A549 (cell line): ENCODE measurements at regions not wholly inside any gene's neighbourhood (a gene's known extent, or its start where the extent isn't known, plus 50 kb on each side); places are given as distances from the start of the nearest gene placed in this dataset.

ENCODE experiments used
- ATAC-seq, 2 experiments: fragments of 200-7000 bp in 1 of 2; fragments of >200 bp in 1 of 2; cut with Nextera tagmentation in 1 of 2; cut with Tn5 transposase in 1 of 2; 3 replicates each; pipeline versions ENCODE4 v1.8.0 to v1.9.1; 2018 to 2020; ENCODE audit warnings: mild to moderate bottlenecking in 1 of 2, moderate library complexity in 1 of 2
- CTCF ChIA-PET: fragments of 300-600 bp; sonication (Branson Sonifier 250); formaldehyde crosslinking; extraction: SDS; loops from one replicate; lab custom pipeline; 2021; ENCODE audit warnings: antibody characterized with exemption, inconsistent platforms; lab: Yijun Ruan, JAX
- POLR2A ChIA-PET: fragments of 350-600 bp; formaldehyde crosslinking; extraction: SDS; loops from one replicate; lab custom pipeline; 2021; ENCODE audit warnings: antibody characterized with exemption, inconsistent platforms; lab: Yijun Ruan, JAX
- DNase-seq, 2 experiments: peaks; one replicate each; pipeline versions ENCODE4 v3.0.0 to v3.0.0-alpha.2; 2011 to 2016; ENCODE audit warnings: low read depth in 1 of 2, low spot score in 1 of 2
- FAIRE-seq: peaks from 2 replicates; lab custom pipeline; 2011; peaks lifted over from hg19 to GRCh38; lab: Jason Lieb, UNC
- H3K27ac ChIP-seq, 2 experiments: fragments of >200 bp; sonication (Bioruptor Twin); formaldehyde crosslinking; 3 replicates each; pipeline ENCODE4 v1.5.1; 2016 to 2017
- H3K4me1 ChIP-seq: fragments of >200 bp; sonication (Bioruptor Twin); formaldehyde crosslinking; 3 replicates; pipeline ENCODE4 v1.6.1; 2016
- H3K4me2 ChIP-seq: fragments of >200 bp; sonication (Bioruptor Twin); formaldehyde crosslinking; 3 replicates; pipeline ENCODE4 v1.6.1; 2016
- H3K4me3 ChIP-seq: fragments of >200 bp; sonication (Bioruptor Twin); formaldehyde crosslinking; 3 replicates; pipeline ENCODE4 v1.5.1; 2016
- H3K9me3 ChIP-seq: fragments of >200 bp; sonication (Bioruptor Twin); formaldehyde crosslinking; 3 replicates; pipeline ENCODE4 v1.6.1; 2016
- CBX2 ChIP-seq: fragments of 200-600 bp; sonication (generic); IDR thresholded peaks from 2 replicates; pipeline ENCODE4 v1.6.1; 2016; ENCODE audit warnings: low read depth, mild to moderate bottlenecking, borderline replicate concordance
- CTCF ChIP-seq: fragments of >200 bp; sonication (Bioruptor Twin); formaldehyde crosslinking; IDR thresholded peaks from 3 replicates; pipeline ENCODE4 v1.5.1; 2016
- E2F6 ChIP-seq: IDR thresholded peaks from 2 replicates; pipeline ENCODE4 v1.6.1; 2012; ENCODE audit warnings: low read depth, borderline replicate concordance
- ELK1 ChIP-seq: fragments of 150-350 bp; IDR thresholded peaks from 2 replicates; pipeline ENCODE4 v1.6.1; 2014; ENCODE audit warnings: low read depth, mild to moderate bottlenecking, low read length
- EP300 ChIP-seq, 2 experiments: fragments of >200 bp; sonication (Bioruptor Twin); formaldehyde crosslinking; IDR thresholded peaks; 2 replicates in 1 of 2; 3 replicates in 1 of 2; pipeline ENCODE4 v1.6.1; 2016 to 2017
- ESRRA ChIP-seq: fragments of 150-350 bp; IDR thresholded peaks from 2 replicates; pipeline ENCODE4 v1.6.1; 2014; ENCODE audit warnings: mild to moderate bottlenecking, low read length, borderline replicate concordance
- HEYL ChIP-seq: fragments of 250-450 bp; sonication (Bioruptor Pico); IDR thresholded peaks from 2 replicates; pipeline ENCODE4 v1.8.0; 2021; ENCODE audit warnings: mild to moderate bottlenecking, moderate library complexity
- MAX ChIP-seq: IDR thresholded peaks from 2 replicates; pipeline ENCODE4 v1.6.1; 2012
- MYC ChIP-seq: IDR thresholded peaks from 2 replicates; pipeline ENCODE4 v1.6.1; 2012; ENCODE audit warnings: mild to moderate bottlenecking, inconsistent platforms, low read length, improper control_type of control experiment, borderline replicate concordance
- PHF8 ChIP-seq: fragments of 200-600 bp; sonication (generic); IDR thresholded peaks from 2 replicates; pipeline ENCODE4 v1.6.1; 2016; ENCODE audit warnings: low read depth, mild to moderate bottlenecking, antibody characterized with exemption, moderate library complexity, borderline replicate concordance
- RAD21 ChIP-seq, 2 experiments: fragments of >200 bp in 1 of 2; sonication (Bioruptor Twin) in 1 of 2; formaldehyde crosslinking in 1 of 2; IDR thresholded peaks in 1 of 2; conservative IDR thresholded peaks in 1 of 2; 2 replicates in 1 of 2; 3 replicates in 1 of 2; pipeline ENCODE4 v1.6.1; 2012 to 2018; ENCODE audit warnings: inconsistent platforms in 1 of 2
- RNF2 ChIP-seq: fragments of 200-600 bp; sonication (generic); IDR thresholded peaks from 2 replicates; pipeline ENCODE4 v1.6.1; 2016; ENCODE audit warnings: low read depth, mild to moderate bottlenecking, antibody characterized with exemption, moderate library complexity, borderline replicate concordance
- TFCP2L1 ChIP-seq: fragments of 250-450 bp; sonication (Bioruptor Pico); IDR thresholded peaks from 2 replicates; pipeline ENCODE4 v1.5.0; 2021; ENCODE audit warnings: mild to moderate bottlenecking
- TP53 ChIP-seq: fragments of 250-450 bp; sonication (Bioruptor Pico); IDR thresholded peaks from 2 replicates; pipeline ENCODE4 v1.5.0; 2021; ENCODE audit warnings: mild to moderate bottlenecking, moderate library complexity
- ZFP36 ChIP-seq: fragments of 450-650 bp; IDR thresholded peaks from 2 replicates; pipeline ENCODE4 v1.6.1; 2014; ENCODE audit warnings: borderline replicate concordance; ENCODE audit not compliant: partially characterized antibody
- WGBS: methylation state at CpG from one replicate; pipeline ENCODE4 v1.1.6; 2017; ENCODE audit errors: missing lambda C conversion rate; 5-methylcytosine and 5-hydroxymethylcytosine counted together

- CTCF ChIA-PET: interaction anchor here (1.3 to 1.4 kb wide), 2 partner anchors 8 to 26 kb away, joined by 3 read pairs; no protein-coding TSS in a partner anchor
- peak in 1 of 2 experiments; percentile 50 for DNase-seq
- Histone ChIP-seq H3K27ac (no peak overlapping the region), H3K4me3 (no peak overlapping the region), H3K4me2 (no peak overlapping the region), H3K9me3 (0 out of 3 replicates have a peak, but pooled peaks cover 3% of the 10 kb centered on the region), H3K4me1 (no peaks in the 10 kb centered on the region)
- POLR2A ChIA-PET: no interaction called here
- TF ChIP-seq RAD21 (conservative IDR thresholded peaks at IDR 0.05 in 1 of 2, IDR thresholded peaks at IDR 0.05 in 1 of 2) (peak; percentile 13 to 67; a peak in 2 of 5 replicates), HEYL (CRISPR knock-in tag) (no peak)
- FAIRE-seq: no peak
- ATAC-seq: peak in 1 of 2 experiments; percentile 81; a peak in 3 of 6 replicates
- WGBS: 9% methylated on average over 7 of the region's 7 CpGs
Observed at GRCh38 chr2:14944562-14945346, 312.2 kb downstream of the LRATD1 start.

GRCh38 chr2:14951569-14952285, 319.2 kb downstream of the LRATD1 start:
- ATAC-seq (no peak), DNase-seq (no peak), FAIRE-seq (no peak)
- Histone ChIP-seq H3K4me3 (no peak overlapping the region), H3K27ac (no peak overlapping the region), H3K9me3 (no peaks in the 10 kb centered on the region), H3K4me1 (no peaks in the 10 kb centered on the region), H3K4me2 (no peak overlapping the region)
- WGBS: under 1% methylated on average over 5 of the region's 5 CpGs
- CTCF ChIA-PET: no interaction called here
- POLR2A ChIA-PET: no interaction called here
- TF ChIP-seq MYC: no peak
- TF ChIP-seq EP300 (IDR thresholded peaks at IDR 0.05): no peak
- no peak for TF ChIP-seq CTCF
- TF ChIP-seq ESRRA: no peak
- no peak for TF ChIP-seq TFCP2L1
- no peak for TF ChIP-seq MAX
- TF ChIP-seq E2F6: no peak
- no peak for TF ChIP-seq TP53 (CRISPR knock-in tag)

GRCh38 chr2:14952400-14952963, 320.0 kb downstream of the LRATD1 start:
- no peak for DNase-seq
- 2% methylated on average over 6 of the region's 6 CpGs for WGBS
- CTCF ChIA-PET: no interaction called here
- no peak for FAIRE-seq
- Histone ChIP-seq H3K9me3 (no peaks in the 10 kb centered on the region), H3K4me2 (no peak overlapping the region), H3K4me3 (no peak overlapping the region), H3K27ac (no peak overlapping the region), H3K4me1 (no peaks in the 10 kb centered on the region)
- POLR2A ChIA-PET: interaction anchor here (0.6 kb wide), 1 partner anchor 1144 kb away, joined by 3 read pairs; no protein-coding TSS in a partner anchor
- ATAC-seq: no peak
- TF ChIP-seq E2F6 (no peak), RNF2 (no peak), CBX2 (no peak), ZFP36 (no peak), PHF8 (no peak), ELK1 (no peak), EP300 (IDR thresholded peaks at IDR 0.05) (no peak), CTCF (no peak)
